GM12872 (cell line): ENCODE measurements at regions not wholly inside any gene's neighbourhood (a gene's known extent, or its start where the extent isn't known, plus 50 kb on each side); places are given as distances from the start of the nearest gene placed in this dataset.

Experiments used
- CTCF ChIP-seq: IDR thresholded peaks from 3 replicates; pipeline ENCODE4 v1.5.1; 2011; ENCODE audit warnings: low read depth, mild to moderate bottlenecking, low read length, moderate library complexity; ENCODE audit not compliant: insufficient read depth

DNA sequence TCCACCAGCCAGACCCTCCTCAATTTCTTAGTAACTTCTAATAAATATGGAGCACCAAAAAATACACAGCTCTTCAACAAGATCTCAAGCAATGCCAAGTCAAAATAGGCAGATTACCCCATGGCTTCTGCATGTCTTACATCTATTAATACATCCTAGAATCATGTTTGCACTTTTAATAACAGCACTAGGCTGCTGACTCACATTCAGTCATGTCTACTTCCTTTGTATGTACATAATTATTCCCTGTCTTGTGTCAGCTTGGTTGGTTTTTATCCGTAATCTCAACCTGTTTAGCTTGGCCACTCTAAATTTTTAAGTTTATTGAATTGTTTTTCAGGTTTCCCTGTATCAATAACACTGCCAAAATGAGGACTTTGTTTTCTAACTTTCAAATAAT lies 420.1 kb upstream of the ACVR2A start:
- no peak for TF ChIP-seq CTCF

- TF ChIP-seq CTCF = no peak
These were observed 423.7 kb upstream of the ACVR2A start for GRCh38 chr2:147420947-147421675.

DNA sequence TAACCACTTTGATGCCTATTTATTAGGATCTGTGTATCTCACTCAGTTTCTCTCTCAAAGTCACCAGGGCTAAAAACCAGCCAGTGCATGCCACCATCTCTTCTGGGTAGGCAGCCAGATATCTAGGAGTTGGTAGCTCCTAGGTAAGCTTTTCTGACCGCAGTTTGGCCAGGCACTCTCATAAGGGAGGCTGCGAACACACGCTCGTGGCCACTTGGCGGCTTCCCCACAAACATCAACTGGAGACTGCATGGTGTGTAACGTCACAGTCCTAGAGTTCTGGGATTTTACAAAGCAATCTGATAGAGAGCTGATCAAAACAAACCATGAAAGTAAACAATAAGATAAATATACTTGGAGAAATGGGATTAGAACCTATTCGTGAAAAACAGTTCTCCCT lies 424.3 kb upstream of the ACVR2A start:
- no peak for TF ChIP-seq CTCF

GRCh38 chr2:147416099-147416498 lies 428.7 kb upstream of the ACVR2A start:
- TF ChIP-seq CTCF = no peak

GRCh38 chr2:147408357-147408756 lies 436.5 kb upstream of the ACVR2A start:
- TF ChIP-seq CTCF = no peak

GRCh38 chr2:147405651-147406050 lies 439.2 kb upstream of the ACVR2A start:
- no peak for TF ChIP-seq CTCF

GRCh38 chr2:147398996-147399395 lies 445.8 kb upstream of the ACVR2A start:
- TF ChIP-seq CTCF = no peak
